ENCODE measurements at regions not wholly inside any gene's neighbourhood (a gene's known extent, or its start where the extent isn't known, plus 50 kb on each side); places are given as distances from the start of the nearest gene placed in this dataset.

DNA sequence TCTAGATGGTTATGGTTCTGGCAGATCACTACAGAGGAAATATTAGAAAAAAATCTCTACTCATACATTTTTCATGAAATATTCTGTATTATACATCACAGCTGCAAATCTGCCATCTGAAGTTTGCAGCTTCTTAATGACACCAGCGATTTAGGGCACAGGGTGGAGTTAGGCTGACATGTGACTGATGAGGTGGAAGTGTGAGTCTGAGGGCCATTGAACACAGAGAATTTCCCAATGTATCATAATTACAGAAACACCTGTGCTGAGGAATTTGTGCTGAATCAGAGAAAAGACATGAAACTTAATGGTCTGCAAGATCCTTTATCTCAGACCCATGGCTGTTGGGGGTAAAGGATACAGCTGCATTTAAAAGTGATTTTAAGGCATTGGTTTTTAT, 2025.6 kb upstream of the AGA start:
- no peak for TF ChIP-seq EGR1 (IDR thresholded peaks at IDR 0.05; ENCODE audit: low read depth)
- TF ChIP-seq POLR2A (IDR thresholded peaks at IDR 0.05; ENCODE audit: borderline replicate concordance, extremely low read depth, insufficient read depth, insufficient read length) = no peak
- no peak for TF ChIP-seq EZH2 (IDR thresholded peaks at IDR 0.05)
- TF ChIP-seq, protein P1, sequence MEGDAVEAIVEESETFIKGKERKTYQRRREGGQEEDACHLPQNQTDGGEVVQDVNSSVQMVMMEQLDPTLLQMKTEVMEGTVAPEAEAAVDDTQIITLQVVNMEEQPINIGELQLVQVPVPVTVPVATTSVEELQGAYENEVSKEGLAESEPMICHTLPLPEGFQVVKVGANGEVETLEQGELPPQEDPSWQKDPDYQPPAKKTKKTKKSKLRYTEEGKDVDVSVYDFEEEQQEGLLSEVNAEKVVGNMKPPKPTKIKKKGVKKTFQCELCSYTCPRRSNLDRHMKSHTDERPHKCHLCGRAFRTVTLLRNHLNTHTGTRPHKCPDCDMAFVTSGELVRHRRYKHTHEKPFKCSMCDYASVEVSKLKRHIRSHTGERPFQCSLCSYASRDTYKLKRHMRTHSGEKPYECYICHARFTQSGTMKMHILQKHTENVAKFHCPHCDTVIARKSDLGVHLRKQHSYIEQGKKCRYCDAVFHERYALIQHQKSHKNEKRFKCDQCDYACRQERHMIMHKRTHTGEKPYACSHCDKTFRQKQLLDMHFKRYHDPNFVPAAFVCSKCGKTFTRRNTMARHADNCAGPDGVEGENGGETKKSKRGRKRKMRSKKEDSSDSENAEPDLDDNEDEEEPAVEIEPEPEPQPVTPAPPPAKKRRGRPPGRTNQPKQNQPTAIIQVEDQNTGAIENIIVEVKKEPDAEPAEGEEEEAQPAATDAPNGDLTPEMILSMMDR (IDR thresholded peaks at IDR 0.05 in 2 of 3, conservative IDR thresholded peaks at IDR 0.05 in 1 of 3; ENCODE audit: borderline replicate concordance in 1 of 3, insufficient read depth in 1 of 3, low read depth in 2 of 3, low read length in 2 of 3) = no peak
- TF ChIP-seq FOSL1 (IDR thresholded peaks at IDR 0.05; ENCODE audit: low read depth) = no peak

All from HCT116 (cell line).